Tibial nerve (tissue), 4 donors: ENCODE measurements at regions not wholly inside any gene's neighbourhood (a gene's known extent, or its start where the extent isn't known, plus 50 kb on each side); places are given as distances from the start of the nearest gene placed in this dataset.

Source experiments
- DNase-seq, 2 donors: peaks; one replicate each; pipeline ENCODE4 v3.0.0-alpha.2; 2019; ENCODE audit warnings: low spot score in 2 of 2
- H3K27ac ChIP-seq, 4 donors: fragments of 200-600 bp; sonication (generic) in 3 of 4; one replicate each; pipeline ENCODE4 v1.5.1; 2017 to 2019; ENCODE audit warnings: mild to moderate bottlenecking in 1 of 4
- H3K27me3 ChIP-seq, 2 donors: fragments of 200-600 bp; sonication (generic) in 1 of 2; one replicate each; pipeline versions ENCODE4 v1.5.1 to v1.6.0; 2017 to 2019
- H3K36me3 ChIP-seq, 3 donors: fragments of 200-600 bp; sonication (generic); one replicate each; pipeline ENCODE4 v1.5.1; 2018 to 2019
- H3K4me1 ChIP-seq, 4 donors: fragments of 200-600 bp; sonication (generic) in 3 of 4; one replicate each; pipeline ENCODE4 v1.5.1; 2017 to 2019
- H3K4me3 ChIP-seq, 4 donors: fragments of 200-600 bp; sonication (generic) in 3 of 4; one replicate each; pipeline ENCODE4 v1.5.1; 2017 to 2019; ENCODE audit warnings: mild to moderate bottlenecking in 1 of 4, moderate library complexity in 1 of 4
- H3K9me3 ChIP-seq, 4 donors: fragments of 200-600 bp; sonication (generic) in 3 of 4; one replicate each; pipeline ENCODE4 v1.5.1; 2017 to 2019
- EP300 ChIP-seq, 2 donors: sonication (generic); formaldehyde crosslinking; IDR thresholded peaks; one replicate each; pipeline ENCODE4 v1.6.1; 2017; ENCODE audit warnings: antibody characterized with exemption in 2 of 2, mild to moderate bottlenecking in 1 of 2
- POLR2A ChIP-seq, 2 donors: fragments of 450-650 bp; IDR thresholded peaks; one replicate each; pipeline ENCODE4 v1.6.1; 2017; ENCODE audit warnings: antibody characterized with exemption in 2 of 2, mild to moderate bottlenecking in 2 of 2, moderate library complexity in 2 of 2
- WGBS, 2 donors: methylation state at CpG; one replicate each; pipeline ENCODE4 v1.1.5; 2018; 5-methylcytosine and 5-hydroxymethylcytosine counted together
- TF ChIP-seq, protein P1 (sequence below), 5 experiments: fragments of 200-600 bp in 3 of 5; fragments of 450-650 bp in 2 of 5; sonication (generic) in 3 of 5; IDR thresholded peaks; one replicate each; pipeline ENCODE4 v1.5.1; 2016 to 2019; ENCODE audit warnings: antibody characterized with exemption in 5 of 5, mild to moderate bottlenecking in 3 of 5, moderate library complexity in 2 of 5

DNA sequence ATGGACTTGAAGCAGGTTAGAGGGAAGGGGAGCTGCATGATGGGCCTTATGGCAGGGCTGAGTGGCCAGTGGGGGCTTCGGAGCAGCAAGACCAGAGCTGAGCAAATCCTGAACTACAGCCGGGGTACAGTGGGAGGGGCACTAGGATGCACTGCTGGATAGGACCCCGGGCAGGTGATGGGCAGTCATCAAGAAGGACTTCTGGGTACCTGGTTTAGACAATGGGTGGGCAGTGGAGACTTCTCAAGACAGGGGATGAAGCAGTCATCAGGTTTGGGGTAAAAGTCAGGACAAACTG lies 507.4 kb upstream of the MYT1L start:
- H3K4me3 ChIP-seq: no peak overlapping the region
- no peaks in the 10 kb centered on the region for H3K36me3 ChIP-seq
- DNase-seq: no peak
- 91 to 94% methylated on average over 3 of the region's 3 CpGs for WGBS, 2 donors
- H3K4me1 ChIP-seq: no peaks in the 10 kb centered on the region
- H3K9me3 ChIP-seq: no peaks in the 10 kb centered on the region
- no peaks in the 10 kb centered on the region for H3K27me3 ChIP-seq
- TF ChIP-seq EP300 (IDR thresholded peaks at IDR 0.05) (no peak), POLR2A (IDR thresholded peaks at IDR 0.05) (no peak)
- TF ChIP-seq, protein P1, sequence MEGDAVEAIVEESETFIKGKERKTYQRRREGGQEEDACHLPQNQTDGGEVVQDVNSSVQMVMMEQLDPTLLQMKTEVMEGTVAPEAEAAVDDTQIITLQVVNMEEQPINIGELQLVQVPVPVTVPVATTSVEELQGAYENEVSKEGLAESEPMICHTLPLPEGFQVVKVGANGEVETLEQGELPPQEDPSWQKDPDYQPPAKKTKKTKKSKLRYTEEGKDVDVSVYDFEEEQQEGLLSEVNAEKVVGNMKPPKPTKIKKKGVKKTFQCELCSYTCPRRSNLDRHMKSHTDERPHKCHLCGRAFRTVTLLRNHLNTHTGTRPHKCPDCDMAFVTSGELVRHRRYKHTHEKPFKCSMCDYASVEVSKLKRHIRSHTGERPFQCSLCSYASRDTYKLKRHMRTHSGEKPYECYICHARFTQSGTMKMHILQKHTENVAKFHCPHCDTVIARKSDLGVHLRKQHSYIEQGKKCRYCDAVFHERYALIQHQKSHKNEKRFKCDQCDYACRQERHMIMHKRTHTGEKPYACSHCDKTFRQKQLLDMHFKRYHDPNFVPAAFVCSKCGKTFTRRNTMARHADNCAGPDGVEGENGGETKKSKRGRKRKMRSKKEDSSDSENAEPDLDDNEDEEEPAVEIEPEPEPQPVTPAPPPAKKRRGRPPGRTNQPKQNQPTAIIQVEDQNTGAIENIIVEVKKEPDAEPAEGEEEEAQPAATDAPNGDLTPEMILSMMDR (IDR thresholded peaks at IDR 0.05): no peak
- H3K27ac ChIP-seq: no peak overlapping the region

DNA sequence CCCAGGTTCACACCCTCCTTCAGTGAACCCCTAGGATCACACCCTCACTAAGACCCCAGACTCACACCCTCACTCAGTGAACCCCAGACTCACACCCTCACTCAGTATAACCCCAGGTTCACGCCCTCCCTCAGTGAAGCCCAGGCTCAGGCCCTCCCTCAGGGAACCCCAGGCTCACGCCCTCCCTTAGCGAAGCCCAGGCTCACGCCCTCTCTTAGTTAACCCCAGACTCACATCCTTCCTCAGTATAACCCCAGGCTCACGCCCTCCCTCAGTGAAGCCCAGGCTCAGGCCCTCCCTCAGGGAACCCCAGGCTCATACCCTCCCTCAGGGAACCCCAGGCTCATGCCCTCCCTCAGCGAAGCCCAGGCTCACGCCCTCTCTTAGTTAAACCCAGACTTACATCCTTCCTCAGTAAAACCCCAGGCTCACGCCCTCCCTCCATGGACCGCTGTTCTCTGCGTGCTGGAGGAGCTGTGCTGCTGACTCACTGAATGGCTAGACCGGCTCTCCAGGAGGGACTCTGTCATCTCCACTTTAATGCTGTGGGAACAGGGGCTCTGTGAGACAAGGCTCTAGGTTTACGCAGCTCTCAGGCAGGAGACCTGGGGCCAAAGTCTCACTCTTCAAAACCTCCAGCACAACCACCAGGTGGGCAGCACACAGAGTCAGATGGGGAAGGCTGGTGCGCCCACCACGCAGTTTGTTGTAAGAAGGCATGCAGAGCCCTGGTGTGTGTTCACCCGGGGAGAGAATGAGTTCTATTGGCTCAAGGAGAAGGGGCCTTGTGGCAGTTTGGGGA lies 506.9 kb upstream of the MYT1L start:
- no peaks in the 10 kb centered on the region for H3K36me3 ChIP-seq
- H3K4me3 ChIP-seq: no peak overlapping the region
- TF ChIP-seq, protein P1 (IDR thresholded peaks at IDR 0.05): no peak
- no peak for TF ChIP-seq POLR2A (IDR thresholded peaks at IDR 0.05)
- DNase-seq: no peak
- H3K9me3 ChIP-seq: no peaks in the 10 kb centered on the region
- 65 to 80% methylated on average over 15 of the region's 15 CpGs for WGBS, 2 donors
- H3K27ac ChIP-seq: no peak overlapping the region
- H3K4me1 ChIP-seq: no peaks in the 10 kb centered on the region
- H3K27me3 ChIP-seq: no peaks in the 10 kb centered on the region

DNA sequence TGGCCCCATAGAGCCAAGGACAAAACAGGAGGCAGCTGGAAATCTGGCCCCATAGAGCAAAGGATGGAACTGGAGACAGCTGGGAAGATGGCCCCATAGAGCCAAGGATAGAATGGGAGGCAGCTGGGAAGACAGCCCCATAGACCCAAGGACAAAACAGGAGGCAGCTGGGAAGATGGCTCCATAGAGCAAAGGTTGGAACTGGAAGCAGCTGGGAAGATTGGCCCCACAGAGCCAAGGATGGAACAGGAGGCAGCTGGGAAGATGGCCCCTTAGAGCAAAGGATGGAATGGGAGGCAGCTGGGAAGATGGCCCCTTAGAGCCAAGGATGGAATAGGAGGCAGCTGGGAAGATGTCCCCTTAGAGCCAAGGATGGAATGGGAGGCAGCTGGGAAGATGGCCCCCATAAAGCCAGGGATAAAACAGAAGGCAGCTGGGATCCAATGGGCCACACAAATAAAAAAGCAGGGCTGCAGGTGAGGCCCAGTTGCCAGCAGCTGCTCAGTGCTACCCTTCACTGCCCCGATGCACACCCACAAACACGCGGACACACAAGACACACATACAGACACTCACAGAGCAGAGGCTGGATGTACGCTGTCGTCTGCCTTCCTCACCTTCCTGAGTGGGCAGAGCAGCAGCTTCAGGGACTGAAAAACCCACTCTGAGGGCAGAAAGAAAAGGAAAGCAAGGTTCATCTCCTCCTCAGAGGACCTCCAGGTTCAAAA lies 505.4 kb upstream of the MYT1L start:
- no peaks in the 10 kb centered on the region for H3K9me3 ChIP-seq
- TF ChIP-seq, protein P1 (IDR thresholded peaks at IDR 0.05): no peak
- TF ChIP-seq EP300 (IDR thresholded peaks at IDR 0.05) (no peak), POLR2A (IDR thresholded peaks at IDR 0.05) (no peak)
- WGBS, 2 donors: 68 to 81% methylated on average over 5 of the region's 5 CpGs
- H3K4me3 ChIP-seq: no peak overlapping the region
- H3K4me1 ChIP-seq: no peaks in the 10 kb centered on the region
- no peaks in the 10 kb centered on the region for H3K27me3 ChIP-seq
- no peaks in the 10 kb centered on the region for H3K36me3 ChIP-seq
- DNase-seq: no peak
- H3K27ac ChIP-seq: no peak overlapping the region

DNA sequence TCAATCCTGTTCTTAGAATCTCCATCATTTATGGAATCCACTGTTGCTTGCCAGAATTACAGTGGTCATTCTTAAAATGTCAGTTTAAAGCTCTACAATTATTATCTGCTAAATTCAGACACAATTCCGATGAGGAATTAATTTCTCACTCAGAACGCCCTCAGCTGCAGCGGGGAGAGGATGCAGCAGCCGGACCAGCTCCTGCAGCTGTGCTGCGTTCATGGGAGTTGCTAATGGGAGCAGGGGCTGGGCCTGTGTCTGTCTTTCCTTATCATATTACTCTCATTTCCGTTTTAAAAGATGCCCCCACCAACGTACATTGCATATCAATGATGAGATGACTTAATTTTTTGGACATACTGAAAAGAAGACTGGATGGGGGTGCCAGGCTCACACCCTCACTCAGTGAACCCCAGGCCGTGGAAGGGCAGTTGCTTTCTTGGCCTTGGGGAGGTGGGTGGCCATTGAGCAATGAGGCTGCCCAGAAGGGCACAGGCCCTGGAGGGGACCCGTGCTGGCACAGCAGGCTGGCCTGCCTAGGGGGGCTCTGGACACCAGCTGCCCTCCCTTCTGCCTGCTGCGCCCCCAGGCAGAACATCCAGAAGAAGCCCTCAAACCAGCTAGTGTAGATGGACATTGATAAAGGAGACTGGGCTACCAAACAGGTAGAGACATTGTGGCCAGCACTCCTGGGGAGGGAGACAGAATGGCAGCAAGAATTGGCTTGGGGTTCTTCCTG lies 503.6 kb upstream of the MYT1L start:
- H3K4me1 ChIP-seq: no peaks in the 10 kb centered on the region
- H3K27me3 ChIP-seq: no peaks in the 10 kb centered on the region
- H3K36me3 ChIP-seq: no peaks in the 10 kb centered on the region
- H3K4me3 ChIP-seq: no peak overlapping the region
- H3K27ac ChIP-seq: no peak overlapping the region
- 72 to 80% methylated on average over 9 to 10 of the region's 10 CpGs for WGBS, 2 donors
- no peak for DNase-seq
- TF ChIP-seq, protein P1 (IDR thresholded peaks at IDR 0.05): no peak
- TF ChIP-seq POLR2A (IDR thresholded peaks at IDR 0.05) (no peak), EP300 (IDR thresholded peaks at IDR 0.05) (no peak)
- H3K9me3 ChIP-seq: peaks cover 0 to 6% (median 0%) of the 10 kb centered on the region in 4 donors

DNA sequence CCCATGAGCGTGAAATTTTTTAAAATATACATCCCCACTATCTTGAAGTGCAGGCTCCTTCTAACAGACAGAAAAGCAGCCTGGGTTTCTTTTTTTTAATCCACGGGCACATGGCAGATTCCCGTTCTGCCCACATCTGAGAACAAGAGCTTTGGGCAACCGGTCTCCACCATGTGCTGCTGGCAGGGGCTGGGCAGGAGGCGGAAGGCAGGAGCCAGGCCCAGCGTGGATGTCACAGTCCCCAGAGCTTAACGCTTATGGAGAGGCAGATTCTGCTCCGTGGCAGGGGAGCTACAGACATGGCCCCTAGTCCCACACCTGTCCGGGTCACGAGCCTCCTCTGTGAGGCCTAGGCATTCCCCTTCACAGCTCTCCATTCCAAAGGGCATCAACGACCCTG lies 503.0 kb upstream of the MYT1L start:
- Histone ChIP-seq H3K27me3 (no peaks in the 10 kb centered on the region), H3K4me1 (no peaks in the 10 kb centered on the region), H3K9me3 (peaks cover 0 to 6% (median 0%) of the 10 kb centered on the region in 4 donors), H3K27ac (no peak overlapping the region), H3K4me3 (no peak overlapping the region), H3K36me3 (no peaks in the 10 kb centered on the region)
- no peak for TF ChIP-seq POLR2A (IDR thresholded peaks at IDR 0.05)
- TF ChIP-seq, protein P1 (IDR thresholded peaks at IDR 0.05): no peak
- no peak for TF ChIP-seq EP300 (IDR thresholded peaks at IDR 0.05)
- WGBS, 2 donors: 77 to 80% methylated on average over 11 of the region's 11 CpGs
- DNase-seq: no peak
